Osteocyte (in vitro differentiated cells): ENCODE measurements at regions not wholly inside any gene's neighbourhood (a gene's known extent, or its start where the extent isn't known, plus 50 kb on each side); places are given as distances from the start of the nearest gene placed in this dataset.

Source experiments
- DNase-seq: peaks from one replicate; pipeline ENCODE4 v3.0.0; 2021; ENCODE audit warnings: mixed read lengths; ENCODE audit not compliant: unreplicated experiment; ENCODE audit errors: extremely low spot score
- H3K27ac Mint-ChIP-seq: one replicate; pipeline ENCODE4 v1.8.0; 2021; ENCODE audit warnings: mild to moderate bottlenecking, mixed read lengths; ENCODE audit not compliant: unreplicated experiment
- H3K27me3 Mint-ChIP-seq: one replicate; pipeline ENCODE4 v1.8.0; 2021; ENCODE audit warnings: mixed read lengths; ENCODE audit not compliant: unreplicated experiment
- H3K36me3 Mint-ChIP-seq: one replicate; pipeline ENCODE4 v1.8.0; 2021; ENCODE audit warnings: mixed read lengths; ENCODE audit not compliant: unreplicated experiment
- H3K4me1 Mint-ChIP-seq: one replicate; pipeline ENCODE4 v1.8.0; 2021; ENCODE audit warnings: mixed read lengths; ENCODE audit not compliant: unreplicated experiment
- H3K4me3 Mint-ChIP-seq: one replicate; pipeline ENCODE4 v1.8.0; 2021; ENCODE audit warnings: mild to moderate bottlenecking, moderate library complexity, mixed read lengths; ENCODE audit not compliant: unreplicated experiment
- H3K9me3 Mint-ChIP-seq: one replicate; pipeline ENCODE4 v1.8.0; 2021; ENCODE audit warnings: mixed read lengths; ENCODE audit not compliant: unreplicated experiment
- TF ChIP-seq, protein P1 (sequence below): fragments of 200-600 bp; sonication (generic); IDR thresholded peaks from 2 replicates; pipeline ENCODE4 v1.5.0; 2021; ENCODE audit warnings: antibody characterized with exemption, mild to moderate bottlenecking, moderate library complexity

DNA sequence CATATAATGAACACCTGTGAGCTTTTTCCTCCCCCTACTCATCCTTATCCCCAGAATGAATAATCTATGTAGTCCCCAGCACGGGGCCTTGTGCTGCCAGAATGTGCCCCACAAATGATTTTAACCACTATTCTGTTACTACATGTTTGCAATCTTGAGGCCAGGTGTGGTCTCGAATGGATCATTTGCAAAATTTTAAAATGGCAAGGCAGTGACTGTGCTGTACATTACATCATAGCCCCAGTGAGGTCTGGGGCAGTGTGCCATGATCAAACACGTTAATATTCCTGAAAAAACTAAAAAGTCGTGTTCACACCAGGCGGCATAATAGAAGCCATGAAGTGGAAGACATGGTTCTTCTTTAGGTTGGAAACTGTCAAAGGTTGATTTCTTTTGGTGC, 479.9 kb upstream of the EEF2KMT start:
- Mint-ChIP-seq H3K4me3 (no peak overlapping the region), H3K27me3 (no peaks in the 10 kb centered on the region), H3K36me3 (no peaks in the 10 kb centered on the region), H3K4me1 (no peaks in the 10 kb centered on the region), H3K27ac (no peak overlapping the region), H3K9me3 (peaks cover 32% of the 10 kb centered on the region)
- TF ChIP-seq, protein P1, sequence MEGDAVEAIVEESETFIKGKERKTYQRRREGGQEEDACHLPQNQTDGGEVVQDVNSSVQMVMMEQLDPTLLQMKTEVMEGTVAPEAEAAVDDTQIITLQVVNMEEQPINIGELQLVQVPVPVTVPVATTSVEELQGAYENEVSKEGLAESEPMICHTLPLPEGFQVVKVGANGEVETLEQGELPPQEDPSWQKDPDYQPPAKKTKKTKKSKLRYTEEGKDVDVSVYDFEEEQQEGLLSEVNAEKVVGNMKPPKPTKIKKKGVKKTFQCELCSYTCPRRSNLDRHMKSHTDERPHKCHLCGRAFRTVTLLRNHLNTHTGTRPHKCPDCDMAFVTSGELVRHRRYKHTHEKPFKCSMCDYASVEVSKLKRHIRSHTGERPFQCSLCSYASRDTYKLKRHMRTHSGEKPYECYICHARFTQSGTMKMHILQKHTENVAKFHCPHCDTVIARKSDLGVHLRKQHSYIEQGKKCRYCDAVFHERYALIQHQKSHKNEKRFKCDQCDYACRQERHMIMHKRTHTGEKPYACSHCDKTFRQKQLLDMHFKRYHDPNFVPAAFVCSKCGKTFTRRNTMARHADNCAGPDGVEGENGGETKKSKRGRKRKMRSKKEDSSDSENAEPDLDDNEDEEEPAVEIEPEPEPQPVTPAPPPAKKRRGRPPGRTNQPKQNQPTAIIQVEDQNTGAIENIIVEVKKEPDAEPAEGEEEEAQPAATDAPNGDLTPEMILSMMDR, result no peak
- DNase-seq, result no peak

DNA sequence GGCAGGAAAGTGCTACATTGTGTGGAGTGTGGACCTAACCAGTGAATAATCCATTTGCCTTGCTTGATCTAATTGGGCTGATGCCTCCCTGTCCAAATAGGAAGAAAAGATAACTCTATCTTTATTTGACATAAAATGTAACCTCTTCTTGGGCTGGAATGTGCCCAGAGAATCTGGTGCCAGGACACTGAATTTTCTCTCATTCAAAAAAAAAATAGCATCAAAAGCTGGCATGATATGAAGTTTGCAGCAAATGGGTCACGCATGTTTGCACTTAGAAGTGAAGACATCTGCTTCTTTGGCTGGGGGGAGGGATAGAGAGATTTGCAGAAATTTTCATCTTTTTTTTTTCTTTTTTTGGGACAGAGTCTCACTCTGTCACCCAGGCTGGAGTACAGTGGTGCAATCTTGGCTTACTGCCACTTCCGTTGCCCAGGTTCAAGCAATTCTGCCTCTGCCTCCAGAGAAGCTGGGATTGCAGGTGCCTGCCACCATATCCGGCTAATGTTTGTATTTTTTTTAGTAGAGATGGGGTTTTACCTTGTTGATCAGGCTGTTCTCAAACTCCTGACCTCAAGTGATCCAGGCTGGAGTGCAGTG, 478.2 kb upstream of the EEF2KMT start:
- H3K27me3 Mint-ChIP-seq, result no peaks in the 10 kb centered on the region
- H3K4me3 Mint-ChIP-seq, result no peak overlapping the region
- no peak for DNase-seq
- H3K27ac Mint-ChIP-seq, result no peak overlapping the region
- H3K36me3 Mint-ChIP-seq, result no peaks in the 10 kb centered on the region
- no peaks in the 10 kb centered on the region for H3K4me1 Mint-ChIP-seq
- TF ChIP-seq, protein P1, result no peak
- peaks cover 43% of the 10 kb centered on the region for H3K9me3 Mint-ChIP-seq

DNA sequence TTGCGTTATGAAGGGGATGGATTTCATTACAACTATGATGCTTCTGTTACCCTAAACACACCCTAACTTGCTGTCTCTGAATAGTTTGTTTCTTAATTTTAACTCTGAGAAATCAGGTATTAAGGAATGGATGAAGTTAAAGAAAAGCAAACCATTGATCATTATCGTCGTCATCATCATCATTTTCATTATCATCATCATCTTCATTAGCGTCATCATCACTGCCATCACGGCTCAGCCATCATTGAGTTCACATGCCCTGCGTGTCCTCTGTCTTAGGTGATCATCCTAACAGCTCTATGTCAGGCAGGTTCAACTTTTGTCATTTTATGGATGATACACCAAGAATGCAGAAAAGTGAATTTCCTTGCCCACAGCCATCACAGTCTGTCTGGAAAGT, 477.5 kb upstream of the EEF2KMT start:
- peaks cover 43% of the 10 kb centered on the region for H3K9me3 Mint-ChIP-seq

DNA sequence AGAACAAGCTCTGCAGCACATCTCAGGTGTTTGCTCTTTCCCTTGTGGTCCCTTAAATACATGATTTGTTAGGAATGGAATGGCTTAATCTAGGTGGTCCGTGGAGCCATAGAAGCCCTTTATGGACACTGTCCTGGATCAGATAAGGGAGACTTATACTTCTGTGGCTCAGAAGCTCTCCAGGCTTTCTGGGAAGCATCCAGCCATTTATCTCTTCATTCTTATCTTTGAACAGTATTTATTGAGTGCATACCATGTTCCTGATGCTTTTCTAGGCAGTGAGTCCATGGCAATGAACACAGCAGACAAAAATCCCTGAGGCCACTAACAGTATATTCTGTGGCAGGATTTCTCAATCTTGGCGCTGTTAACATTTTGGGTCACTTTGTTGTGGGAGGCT, 474.5 kb upstream of the EEF2KMT start:
- no peak overlapping the region for H3K27ac Mint-ChIP-seq
- H3K27me3 Mint-ChIP-seq, result no peaks in the 10 kb centered on the region
- no peaks in the 10 kb centered on the region for H3K36me3 Mint-ChIP-seq
- no peaks in the 10 kb centered on the region for H3K4me1 Mint-ChIP-seq
- peaks cover 44% of the 10 kb centered on the region for H3K9me3 Mint-ChIP-seq
- DNase-seq, result no peak
- no peak overlapping the region for H3K4me3 Mint-ChIP-seq
- TF ChIP-seq, protein P1, result no peak

More for the DNA sequence above, 477.5 kb upstream of the EEF2KMT start:
- H3K27ac Mint-ChIP-seq, result no peak overlapping the region
- H3K27me3 Mint-ChIP-seq, result no peaks in the 10 kb centered on the region
- no peak overlapping the region for H3K4me3 Mint-ChIP-seq
- H3K36me3 Mint-ChIP-seq, result no peaks in the 10 kb centered on the region
- TF ChIP-seq, protein P1, result no peak
- no peaks in the 10 kb centered on the region for H3K4me1 Mint-ChIP-seq
- DNase-seq, result no peak

DNA sequence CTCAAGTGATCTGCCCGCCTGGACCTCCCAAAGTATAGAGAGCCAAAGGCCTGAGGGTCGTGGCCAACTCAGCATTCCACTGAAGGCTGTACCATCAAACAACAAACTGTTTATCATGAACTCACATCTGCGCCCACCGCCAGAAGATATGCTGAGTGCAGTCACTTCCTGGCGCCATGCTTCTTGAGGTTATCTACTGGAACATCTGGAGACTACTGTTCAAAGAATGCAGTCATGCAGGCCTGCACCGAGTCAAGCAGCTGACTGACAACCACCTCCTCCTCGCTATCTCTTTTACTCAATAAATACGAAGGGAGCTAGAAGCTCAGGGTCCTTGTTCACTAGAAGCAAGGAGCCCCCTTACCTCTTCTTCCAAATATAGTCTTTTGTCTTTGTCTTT, 473.9 kb upstream of the EEF2KMT start:
- TF ChIP-seq, protein P1, result no peak
- no peaks in the 10 kb centered on the region for H3K36me3 Mint-ChIP-seq

More for the DNA sequence above, 473.9 kb upstream of the EEF2KMT start:
- no peak overlapping the region for H3K27ac Mint-ChIP-seq
- no peaks in the 10 kb centered on the region for H3K27me3 Mint-ChIP-seq
- no peaks in the 10 kb centered on the region for H3K4me1 Mint-ChIP-seq
- H3K4me3 Mint-ChIP-seq, result no peak overlapping the region
- H3K9me3 Mint-ChIP-seq, result peaks cover 43% of the 10 kb centered on the region
- DNase-seq, result no peak
